ENCODE measurements at regions not wholly inside any gene's neighbourhood (a gene's known extent, or its start where the extent isn't known, plus 50 kb on each side); places are given as distances from the start of the nearest gene placed in this dataset.

DNA sequence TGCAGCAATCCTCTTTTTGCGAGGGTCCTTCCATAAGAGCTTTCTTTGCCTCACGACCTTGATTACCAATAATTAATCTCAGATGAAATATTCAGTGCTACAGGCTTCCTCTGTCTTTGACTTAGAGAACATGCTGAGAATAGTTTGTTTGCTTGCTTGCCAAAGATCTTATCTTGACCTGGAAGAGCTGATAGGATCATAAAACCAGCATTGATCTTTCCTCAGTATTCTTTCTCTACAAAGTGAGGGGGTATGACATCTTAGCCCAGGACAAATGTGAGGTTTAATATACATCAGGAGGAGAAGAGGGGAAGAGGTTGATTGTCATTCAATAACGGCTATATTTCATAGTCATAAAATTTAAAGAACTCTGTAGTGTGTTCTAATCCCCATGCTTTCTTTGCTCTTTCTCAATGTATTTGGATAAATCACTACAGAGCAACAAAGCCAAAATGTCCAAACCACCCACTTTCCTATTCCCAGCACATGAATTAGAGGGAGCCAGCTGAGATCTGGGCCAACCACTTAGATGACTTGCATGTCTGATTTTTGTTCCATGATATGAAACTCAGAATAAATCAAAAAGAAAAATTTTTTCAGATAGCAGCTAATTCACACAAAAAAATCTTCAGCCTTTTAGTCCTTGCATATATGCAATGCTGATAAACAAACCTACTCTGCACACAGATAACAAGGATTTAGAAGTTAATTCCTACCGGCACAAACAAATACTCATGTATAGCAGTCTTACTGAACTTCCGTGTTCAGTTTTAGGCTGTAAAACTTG, 50.5 kb upstream of the IPO9 start:
- Histone ChIP-seq H3K27ac (ENCODE audit: low read length) (no peak overlapping the region), H3K4me1 (ENCODE audit: control insufficient read depth, insufficient read depth, low read length) (no peaks in the 10 kb centered on the region), H3K9me3 (ENCODE audit: control insufficient read depth, low read depth, low read length) (no peaks in the 10 kb centered on the region), H3K36me3 (ENCODE audit: control insufficient read depth, insufficient read depth, low read length) (peaks cover 14% of the 10 kb centered on the region), H3K4me3 (ENCODE audit: low read length) (no peak overlapping the region), H3K27me3 (ENCODE audit: control insufficient read depth, insufficient read depth, low read length) (no peaks in the 10 kb centered on the region)
- DNase-seq, result no peak
- no CpG with 5 or more reads among the region's 5 CpGs for WGBS (ENCODE audit: insufficient coverage, low lambda C conversion rate)
